ENCODE measurements at regions not wholly inside any gene's neighbourhood (a gene's known extent, or its start where the extent isn't known, plus 50 kb on each side); places are given as distances from the start of the nearest gene placed in this dataset.

- no peaks in the 10 kb centered on the region for H4K20me1 ChIP-seq (replicated peaks; ENCODE audit: control insufficient read depth, extremely low read depth, insufficient read depth, low read length)
- H3K27me3 ChIP-seq (ENCODE audit: control insufficient read depth in 2 of 2, insufficient read depth in 2 of 2, low read length in 2 of 2) = no peaks in the 10 kb centered on the region
- TF ChIP-seq CTCF (IDR thresholded peaks at IDR 0.05; ENCODE audit: extremely low read depth in 1 of 2, insufficient read depth in 1 of 2, low read depth in 1 of 2, low read length in 2 of 2) = no peak
- no peak for TF ChIP-seq FOS (IDR thresholded peaks at IDR 0.05; ENCODE audit: borderline replicate concordance, insufficient read depth, low read length)
- TF ChIP-seq JUN (IDR thresholded peaks at IDR 0.05; ENCODE audit: borderline replicate concordance, insufficient read depth, insufficient read length, low read depth) = no peak
- no peak for TF ChIP-seq POLR2AphosphoS5 (IDR thresholded peaks at IDR 0.05; ENCODE audit: insufficient read depth, low read depth, low read length)
- no peak for TF ChIP-seq EZH2 (IDR thresholded peaks at IDR 0.05; ENCODE audit: borderline replicate concordance, low read depth, low read length, severe bottlenecking)
- TF ChIP-seq MYC (IDR thresholded peaks at IDR 0.05; ENCODE audit: low read depth, low read length) = no peak
- no peaks in the 10 kb centered on the region for H3K9me3 ChIP-seq (replicated peaks; ENCODE audit: control insufficient read depth, insufficient read depth, low read length)
- H3K4me1 ChIP-seq (ENCODE audit: control insufficient read depth, extremely low read depth, insufficient read depth, low read length) = no peaks in the 10 kb centered on the region
- no peak overlapping the region for H3K4me3 ChIP-seq (replicated peaks in 1 of 3; ENCODE audit: insufficient read depth in 1 of 3, low read depth in 1 of 3, low read length in 3 of 3)
- DNase-seq (ENCODE audit: low read depth, low spot score) (no peak), FAIRE-seq (no peak)
- CTCF ChIA-PET = interaction anchor here (0.9 kb wide), 1 partner anchor 23 kb away, joined by 3 read pairs; no protein-coding TSS in a partner anchor
- no TSS peak for BruUV-seq (replicated peaks)
- POLR2A ChIA-PET = no interaction called here
- H3K9me1 ChIP-seq (replicated peaks; ENCODE audit: control insufficient read depth, extremely low read depth, insufficient read depth, low read length) = no peaks in the 10 kb centered on the region
- no peak overlapping the region for H3K27ac ChIP-seq (ENCODE audit: insufficient read depth, low read depth, low read length)
- intact Hi-C loops (cut with micrococcal nuclease) = no loop called here
- H2AFZ ChIP-seq (ENCODE audit: low read depth, low read length) = no peak overlapping the region
- H3K36me3 ChIP-seq (ENCODE audit: control insufficient read depth in 2 of 2, extremely low read depth in 1 of 2, insufficient read depth in 2 of 2, low read length in 2 of 2) = no peaks in the 10 kb centered on the region
- dilution Hi-C loops (cut with MboI; ENCODE audit: extremely low pct_ligation_motif_present, low sequenced_read_pairs) = no loop called here
- no peak overlapping the region for H3K4me2 ChIP-seq (ENCODE audit: insufficient read depth, low read length)
- H3K79me2 ChIP-seq (ENCODE audit: control insufficient read depth, insufficient read depth, low read length) = no peaks in the 10 kb centered on the region
- H3K9ac ChIP-seq (replicated peaks; ENCODE audit: extremely low read depth, insufficient read depth, low read length) = no peak overlapping the region
Measured at GRCh38 chr10:9111976-9112375, 1057.5 kb downstream of the GATA3 start.

GRCh38 chr10:9126728-9127127 lies 1072.2 kb downstream of the GATA3 start:
- Histone ChIP-seq H3K27ac (ENCODE audit: insufficient read depth, low read depth, low read length) (no peak overlapping the region), H2AFZ (ENCODE audit: low read depth, low read length) (no peak overlapping the region), H3K36me3 (ENCODE audit: control insufficient read depth in 2 of 2, extremely low read depth in 1 of 2, insufficient read depth in 2 of 2, low read length in 2 of 2) (no peaks in the 10 kb centered on the region), H3K27me3 (ENCODE audit: control insufficient read depth in 2 of 2, insufficient read depth in 2 of 2, low read length in 2 of 2) (no peaks in the 10 kb centered on the region), H3K79me2 (ENCODE audit: control insufficient read depth, insufficient read depth, low read length) (no peaks in the 10 kb centered on the region), H3K4me3 (replicated peaks in 1 of 3; ENCODE audit: insufficient read depth in 1 of 3, low read depth in 1 of 3, low read length in 3 of 3) (no peak overlapping the region), H3K9me1 (replicated peaks; ENCODE audit: control insufficient read depth, extremely low read depth, insufficient read depth, low read length) (no peaks in the 10 kb centered on the region), H3K9ac (replicated peaks; ENCODE audit: extremely low read depth, insufficient read depth, low read length) (no peak overlapping the region), H3K9me3 (replicated peaks; ENCODE audit: control insufficient read depth, insufficient read depth, low read length) (no peaks in the 10 kb centered on the region), H3K4me1 (ENCODE audit: control insufficient read depth, extremely low read depth, insufficient read depth, low read length) (no peaks in the 10 kb centered on the region), H3K4me2 (ENCODE audit: insufficient read depth, low read length) (no peak overlapping the region), H4K20me1 (replicated peaks; ENCODE audit: control insufficient read depth, extremely low read depth, insufficient read depth, low read length) (no peaks in the 10 kb centered on the region)
- dilution Hi-C loops (cut with MboI; ENCODE audit: extremely low pct_ligation_motif_present, low sequenced_read_pairs) = no loop called here
- ChIA-PET CTCF (interaction anchor here (1.2 kb wide), 1 partner anchor 9 kb away, joined by 4 read pairs; no protein-coding TSS in a partner anchor), POLR2A (no interaction called here)
- TF ChIP-seq GATA2 (IDR thresholded peaks at IDR 0.05; ENCODE audit: insufficient read depth, insufficient read length, low read depth, low read length) (no peak), EZH2 (IDR thresholded peaks at IDR 0.05; ENCODE audit: borderline replicate concordance, low read depth, low read length, severe bottlenecking) (no peak), JUN (IDR thresholded peaks at IDR 0.05; ENCODE audit: borderline replicate concordance, insufficient read depth, insufficient read length, low read depth) (no peak), POLR2A (IDR thresholded peaks at IDR 0.05; ENCODE audit: low read depth, low read length) (no peak), POLR2AphosphoS5 (IDR thresholded peaks at IDR 0.05; ENCODE audit: insufficient read depth, low read depth, low read length) (no peak), FOS (IDR thresholded peaks at IDR 0.05; ENCODE audit: borderline replicate concordance, insufficient read depth, low read length) (no peak), MAX (IDR thresholded peaks at IDR 0.05; ENCODE audit: insufficient read depth, insufficient read length) (no peak), CTCF (IDR thresholded peaks at IDR 0.05; ENCODE audit: extremely low read depth in 1 of 2, insufficient read depth in 1 of 2, low read depth in 1 of 2, low read length in 2 of 2) (no peak), MYC (IDR thresholded peaks at IDR 0.05; ENCODE audit: low read depth, low read length) (no peak)
- no TSS peak for BruUV-seq (replicated peaks)
- DNase-seq (ENCODE audit: low read depth, low spot score) (no peak), FAIRE-seq (no peak)
- intact Hi-C loops (cut with micrococcal nuclease) = no loop called here

Measured in endothelial cell of umbilical vein (primary cell).